ENCODE measurements at regions not wholly inside any gene's neighbourhood (a gene's known extent, or its start where the extent isn't known, plus 50 kb on each side); places are given as distances from the start of the nearest gene placed in this dataset.

DNA sequence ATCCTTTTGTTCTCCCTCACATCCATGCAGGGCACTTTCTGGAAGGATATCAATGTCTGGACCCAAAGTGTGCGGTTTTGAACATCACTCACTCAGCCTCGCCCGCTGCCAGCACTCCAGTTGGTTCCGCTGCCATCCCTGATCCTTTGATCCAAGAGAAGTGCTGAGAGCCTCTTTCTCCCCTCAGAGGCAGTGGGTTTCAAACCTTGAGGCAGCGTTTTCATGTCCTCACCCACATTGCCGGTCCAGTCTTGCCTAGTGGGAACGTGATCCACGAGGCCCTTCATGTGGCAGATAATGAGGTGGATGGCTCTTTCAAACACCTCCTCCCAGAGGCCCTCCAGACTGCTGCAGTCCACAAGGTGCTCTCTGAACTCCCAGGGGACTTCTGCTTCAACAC lies 122.2 kb downstream of the ACTL8 start:
- no peak for DNase-seq

DNA sequence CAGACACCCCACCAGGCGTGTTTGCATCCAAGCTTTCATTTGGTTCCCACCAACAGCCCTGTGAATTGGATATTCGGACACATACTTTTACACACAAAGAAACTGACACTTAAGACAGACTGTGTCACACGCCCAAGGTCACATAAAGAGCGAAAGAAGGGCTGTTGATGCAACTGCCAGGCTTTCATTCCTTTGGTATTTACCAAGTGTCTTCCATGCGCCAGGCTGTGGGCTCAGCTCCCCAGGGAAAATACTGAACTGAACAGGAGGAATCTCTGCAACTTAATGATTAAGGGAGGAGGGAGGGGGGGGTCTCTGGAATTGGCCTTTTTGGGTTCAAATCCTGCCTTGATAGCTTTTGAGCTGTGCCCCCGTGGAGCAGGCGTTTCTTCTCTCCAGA lies 122.8 kb downstream of the ACTL8 start:
- no peak for DNase-seq

- no peak for DNase-seq
Measured at GRCh38 chr1:17878837-17879236, 123.7 kb downstream of the ACTL8 start.

DNA sequence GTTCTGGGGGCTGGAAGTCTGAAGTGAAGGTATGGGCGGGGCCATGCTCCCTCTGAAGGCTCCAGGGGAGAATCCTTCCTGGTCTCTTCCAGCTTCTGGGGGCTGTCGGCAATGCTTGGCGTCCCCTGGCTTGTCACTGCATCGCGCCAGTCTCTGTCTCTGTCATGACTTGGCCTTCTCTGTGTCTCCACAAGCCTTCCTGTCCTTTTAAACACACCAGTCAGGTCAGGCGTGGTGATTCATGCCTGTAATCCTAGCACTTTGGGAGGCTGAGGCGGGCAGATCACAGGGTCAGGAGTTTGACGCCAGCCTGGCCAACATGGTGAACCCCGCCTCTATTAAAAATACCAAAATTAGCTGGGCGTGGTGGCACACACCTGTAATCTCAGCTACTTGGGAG lies 125.3 kb downstream of the ACTL8 start:
- DNase-seq, result no peak

DNA sequence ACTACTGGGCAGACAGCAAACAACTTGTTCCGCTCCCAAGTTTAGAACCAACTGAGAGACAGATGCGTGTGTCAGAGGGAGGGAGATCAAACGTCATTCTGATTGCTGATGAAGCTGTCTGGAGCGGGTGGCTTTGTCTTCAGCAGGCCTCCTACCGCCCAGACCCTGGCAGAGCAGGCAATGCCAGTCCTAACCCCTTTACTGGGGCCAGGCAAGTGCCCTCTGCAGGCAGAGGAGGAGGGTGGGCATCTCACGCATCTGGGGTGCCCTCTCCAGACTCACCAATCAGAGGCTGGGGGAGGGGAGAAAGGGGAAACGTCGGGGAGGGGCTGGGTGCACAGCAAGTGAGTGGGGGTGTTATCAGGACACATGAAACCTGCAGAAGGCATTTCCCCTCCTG lies 126.6 kb downstream of the ACTL8 start:
- peak; percentile 26 for DNase-seq

DNA sequence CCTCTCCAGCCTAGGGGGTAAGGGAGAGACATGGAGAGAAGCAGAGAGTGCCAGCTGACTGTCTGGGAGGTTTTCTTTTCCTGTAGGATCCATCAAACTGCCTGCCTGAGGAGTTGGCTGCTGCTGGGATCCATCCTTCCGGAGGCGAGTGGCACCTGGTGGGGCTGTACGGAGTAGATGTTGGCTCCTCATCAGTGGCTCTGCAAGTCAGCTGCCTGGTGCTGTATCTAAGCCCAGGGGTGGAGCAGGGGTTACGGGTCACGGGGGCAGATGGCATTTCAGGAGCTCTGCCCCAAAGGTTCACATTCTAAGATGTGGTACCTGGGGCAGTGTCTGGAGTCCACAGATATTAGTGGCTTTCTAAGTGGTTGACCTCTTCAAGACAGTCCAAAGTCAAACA lies 128.0 kb downstream of the ACTL8 start:
- no peak for DNase-seq

- no peak for DNase-seq
Measured at GRCh38 chr1:17883662-17884395, 128.7 kb downstream of the ACTL8 start.

- no peak for DNase-seq
Measured at GRCh38 chr1:17885663-17886320, 130.7 kb downstream of the ACTL8 start.

GRCh38 chr1:17886386-17886785 lies 131.3 kb downstream of the ACTL8 start:
- DNase-seq, result no peak

DNA sequence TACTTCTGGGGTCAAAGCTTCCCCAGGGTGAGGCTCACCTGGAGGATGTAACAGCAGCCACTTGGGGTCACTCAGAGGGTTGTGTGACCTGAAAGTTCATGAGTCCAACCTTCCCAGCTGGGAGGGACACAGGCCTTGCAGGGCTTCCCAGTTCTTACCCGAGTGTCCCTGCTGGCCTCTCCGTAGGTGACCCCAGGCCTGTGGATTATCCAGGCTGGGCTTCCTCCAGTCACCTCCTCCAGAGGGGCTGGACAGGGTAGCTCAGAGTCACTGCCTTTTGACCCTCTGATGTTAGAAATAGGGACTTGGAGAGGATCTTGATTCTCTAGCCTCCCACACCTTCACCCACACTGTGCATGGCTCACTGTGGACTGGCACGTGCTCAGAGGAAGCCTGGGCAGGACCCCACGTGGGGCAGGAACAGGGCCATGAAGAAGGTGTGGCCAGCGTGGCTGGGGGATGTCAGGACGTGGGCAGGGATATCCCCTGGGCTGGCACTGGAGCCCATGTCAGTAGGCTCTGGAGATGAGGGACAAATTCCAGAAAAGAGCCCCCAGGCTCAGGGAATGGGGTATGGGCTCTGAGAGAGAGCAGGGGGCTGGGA lies 131.8 kb downstream of the ACTL8 start:
- no peak for DNase-seq

DNA sequence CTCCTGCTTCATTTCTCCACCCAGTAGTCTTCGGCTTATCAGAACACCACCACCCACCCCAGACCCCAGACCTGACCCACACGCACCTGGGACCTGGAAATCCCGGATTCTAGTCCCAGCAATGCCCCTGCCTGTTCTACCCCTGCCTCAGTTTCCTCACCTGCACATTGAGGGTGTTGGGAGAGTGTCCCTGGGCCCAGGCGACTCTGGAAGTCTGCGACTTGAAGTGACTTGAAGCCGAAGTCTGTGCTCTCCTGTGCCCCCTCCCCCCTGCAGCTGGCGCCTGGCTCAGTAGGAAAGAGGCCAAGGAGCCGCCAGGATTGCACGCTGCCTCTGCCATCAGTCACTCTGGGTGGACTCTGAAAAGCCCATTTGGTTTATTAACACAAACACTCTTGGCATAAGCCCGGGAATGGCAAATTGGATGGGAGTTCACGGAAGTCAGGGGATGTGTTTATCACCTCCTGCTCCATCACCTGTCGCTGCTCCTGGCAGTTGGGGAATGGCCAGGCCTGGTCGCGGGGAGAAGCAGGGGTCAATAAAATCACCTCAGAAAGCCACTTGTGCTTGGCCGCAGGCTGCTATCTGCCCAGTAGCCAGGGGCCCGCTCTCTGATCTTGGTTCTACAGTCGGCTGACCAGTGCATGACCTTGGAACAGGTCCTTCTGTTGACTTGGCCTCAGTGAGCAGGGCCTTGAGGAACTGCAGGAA lies 132.7 kb downstream of the ACTL8 start:
- DNase-seq, result no peak

DNA sequence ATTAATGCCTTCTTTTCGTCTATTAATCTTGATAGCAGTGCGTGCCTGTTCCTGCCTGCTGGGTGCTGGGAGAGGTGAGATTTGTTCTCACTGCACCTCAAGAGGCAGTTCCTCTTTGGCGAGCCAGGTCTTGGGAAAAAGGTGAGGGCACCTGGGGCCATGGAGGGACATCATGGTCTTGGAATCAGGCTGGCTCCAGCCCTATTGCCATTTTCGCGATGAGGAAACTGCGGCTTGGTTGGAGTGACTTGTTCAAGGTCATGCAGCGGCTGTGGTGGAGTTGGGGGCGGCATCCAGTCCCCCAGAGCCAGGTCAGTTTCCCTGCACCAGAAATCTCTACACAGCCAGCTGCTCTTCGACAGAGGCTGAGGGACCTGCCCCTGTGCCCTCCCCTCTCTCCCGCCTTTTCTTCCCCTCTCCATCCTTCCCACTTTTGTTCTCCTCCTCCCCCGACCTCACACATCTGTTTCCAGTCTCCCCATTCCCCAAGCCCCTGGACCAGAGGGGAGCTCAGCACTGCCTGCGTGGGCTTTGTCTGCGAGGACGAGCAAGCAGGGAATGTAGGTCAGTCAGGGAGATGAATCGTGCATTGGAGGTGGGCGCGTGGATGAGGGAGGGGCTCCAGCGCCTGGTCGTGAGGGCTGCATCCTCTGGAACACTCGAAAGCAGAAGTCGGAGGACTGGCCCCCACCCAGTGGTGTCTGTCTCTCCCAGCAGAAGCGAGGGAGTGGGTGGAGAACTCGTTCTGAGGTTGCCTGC lies 135.1 kb downstream of the ACTL8 start:
- DNase-seq, result no peak

DNA sequence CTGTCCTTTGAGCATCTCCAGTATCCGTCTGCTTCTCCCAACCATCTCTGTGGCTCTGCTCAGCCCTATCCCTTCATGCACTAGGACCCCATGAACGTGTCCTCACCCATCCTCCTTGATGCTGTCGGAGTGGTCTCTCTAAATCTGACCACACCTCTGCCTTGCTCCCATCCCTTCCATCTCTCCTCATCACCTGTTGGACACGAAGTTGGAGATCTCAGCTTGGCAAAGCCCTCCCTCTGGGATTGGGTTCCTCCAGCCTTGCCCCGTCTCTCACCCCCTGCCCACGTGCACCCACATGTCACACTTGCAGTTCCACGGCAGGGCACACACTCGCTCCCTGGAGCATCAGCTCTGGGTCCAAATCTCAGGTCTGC lies 135.7 kb downstream of the ACTL8 start:
- no peak for DNase-seq

- DNase-seq, result no peak
Measured at GRCh38 chr1:17891205-17892110, 136.3 kb downstream of the ACTL8 start.

GRCh38 chr1:17892225-17892624 lies 137.1 kb downstream of the ACTL8 start:
- peak; percentile 34 for DNase-seq

- no peak for DNase-seq
Measured at GRCh38 chr1:17892851-17893250, 137.7 kb downstream of the ACTL8 start.

- no peak for DNase-seq
Measured at GRCh38 chr1:17893891-17894631, 138.9 kb downstream of the ACTL8 start.

DNA sequence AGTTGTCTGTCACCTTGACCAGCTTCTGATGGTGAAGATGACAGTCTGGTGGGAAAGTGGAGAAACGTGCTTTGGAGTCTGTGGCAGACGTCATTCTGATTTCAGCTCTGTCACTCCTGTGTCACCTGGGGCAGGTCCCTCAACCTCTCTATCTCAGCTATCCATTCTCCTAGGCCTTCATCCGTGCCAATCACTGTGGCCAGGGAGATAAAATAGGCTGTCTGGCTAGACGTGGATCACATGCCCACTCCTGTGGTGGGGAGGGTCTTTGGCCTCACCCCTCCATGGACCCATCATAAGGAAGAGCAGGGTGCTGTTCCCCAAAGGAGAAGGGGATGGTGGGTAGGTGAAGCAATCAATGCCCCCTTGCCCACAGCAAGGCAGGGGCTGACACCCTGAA lies 140.3 kb downstream of the ACTL8 start:
- DNase-seq, result no peak

GRCh38 chr1:17895986-17896385 lies 140.9 kb downstream of the ACTL8 start:
- DNase-seq, result no peak

GRCh38 chr1:17903386-17903785 lies 148.3 kb downstream of the ACTL8 start:
- no peak for DNase-seq

GRCh38 chr1:17904290-17904689 lies 149.2 kb downstream of the ACTL8 start:
- DNase-seq, result no peak
